ENCODE measurements at regions not wholly inside any gene's neighbourhood (a gene's known extent, or its start where the extent isn't known, plus 50 kb on each side); places are given as distances from the start of the nearest gene placed in this dataset.

DNA sequence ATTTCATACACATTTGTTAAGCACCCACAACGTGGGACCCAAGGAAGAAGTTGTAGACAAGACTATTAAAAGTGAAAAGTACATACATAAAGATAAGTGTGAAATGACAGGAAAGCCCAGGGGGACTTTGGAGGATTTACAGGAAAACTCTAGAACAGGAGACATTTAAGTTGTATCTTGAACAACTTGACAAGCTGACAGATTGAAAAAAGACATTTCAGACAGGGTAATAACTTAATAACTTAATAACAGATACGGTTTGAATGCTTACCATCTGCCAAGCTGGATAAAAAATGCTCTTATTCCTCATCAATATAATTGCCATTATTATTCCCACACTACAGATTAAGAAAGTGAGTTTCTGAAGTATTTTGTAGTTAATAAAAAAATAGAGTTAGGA is 229.7 kb upstream of the SYT10 start:
- no peak for TF ChIP-seq MAZ (IDR thresholded peaks at IDR 0.05; ENCODE audit: borderline replicate concordance, low read depth, low read length)
- no peak for TF ChIP-seq FOXS1 (CRISPR knock-in tag; IDR thresholded peaks at IDR 0.05)
- no peak for TF ChIP-seq MYC (IDR thresholded peaks at IDR 0.05; ENCODE audit: borderline replicate concordance, low read length)
- no peak for TF ChIP-seq CEBPB (IDR thresholded peaks at IDR 0.05)
- TF ChIP-seq, protein P1, sequence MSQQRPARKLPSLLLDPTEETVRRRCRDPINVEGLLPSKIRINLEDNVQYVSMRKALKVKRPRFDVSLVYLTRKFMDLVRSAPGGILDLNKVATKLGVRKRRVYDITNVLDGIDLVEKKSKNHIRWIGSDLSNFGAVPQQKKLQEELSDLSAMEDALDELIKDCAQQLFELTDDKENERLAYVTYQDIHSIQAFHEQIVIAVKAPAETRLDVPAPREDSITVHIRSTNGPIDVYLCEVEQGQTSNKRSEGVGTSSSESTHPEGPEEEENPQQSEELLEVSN (IDR thresholded peaks at IDR 0.05; ENCODE audit: borderline replicate concordance, low read depth): no peak
- TF ChIP-seq, protein P2, sequence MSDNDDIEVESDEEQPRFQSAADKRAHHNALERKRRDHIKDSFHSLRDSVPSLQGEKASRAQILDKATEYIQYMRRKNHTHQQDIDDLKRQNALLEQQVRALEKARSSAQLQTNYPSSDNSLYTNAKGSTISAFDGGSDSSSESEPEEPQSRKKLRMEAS (IDR thresholded peaks at IDR 0.05): no peak
- TF ChIP-seq, protein P3, sequence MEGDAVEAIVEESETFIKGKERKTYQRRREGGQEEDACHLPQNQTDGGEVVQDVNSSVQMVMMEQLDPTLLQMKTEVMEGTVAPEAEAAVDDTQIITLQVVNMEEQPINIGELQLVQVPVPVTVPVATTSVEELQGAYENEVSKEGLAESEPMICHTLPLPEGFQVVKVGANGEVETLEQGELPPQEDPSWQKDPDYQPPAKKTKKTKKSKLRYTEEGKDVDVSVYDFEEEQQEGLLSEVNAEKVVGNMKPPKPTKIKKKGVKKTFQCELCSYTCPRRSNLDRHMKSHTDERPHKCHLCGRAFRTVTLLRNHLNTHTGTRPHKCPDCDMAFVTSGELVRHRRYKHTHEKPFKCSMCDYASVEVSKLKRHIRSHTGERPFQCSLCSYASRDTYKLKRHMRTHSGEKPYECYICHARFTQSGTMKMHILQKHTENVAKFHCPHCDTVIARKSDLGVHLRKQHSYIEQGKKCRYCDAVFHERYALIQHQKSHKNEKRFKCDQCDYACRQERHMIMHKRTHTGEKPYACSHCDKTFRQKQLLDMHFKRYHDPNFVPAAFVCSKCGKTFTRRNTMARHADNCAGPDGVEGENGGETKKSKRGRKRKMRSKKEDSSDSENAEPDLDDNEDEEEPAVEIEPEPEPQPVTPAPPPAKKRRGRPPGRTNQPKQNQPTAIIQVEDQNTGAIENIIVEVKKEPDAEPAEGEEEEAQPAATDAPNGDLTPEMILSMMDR (IDR thresholded peaks at IDR 0.05): no peak
- no peak for TF ChIP-seq POLR2A (IDR thresholded peaks at IDR 0.05; ENCODE audit: low read length)
- TF ChIP-seq, protein P4, sequence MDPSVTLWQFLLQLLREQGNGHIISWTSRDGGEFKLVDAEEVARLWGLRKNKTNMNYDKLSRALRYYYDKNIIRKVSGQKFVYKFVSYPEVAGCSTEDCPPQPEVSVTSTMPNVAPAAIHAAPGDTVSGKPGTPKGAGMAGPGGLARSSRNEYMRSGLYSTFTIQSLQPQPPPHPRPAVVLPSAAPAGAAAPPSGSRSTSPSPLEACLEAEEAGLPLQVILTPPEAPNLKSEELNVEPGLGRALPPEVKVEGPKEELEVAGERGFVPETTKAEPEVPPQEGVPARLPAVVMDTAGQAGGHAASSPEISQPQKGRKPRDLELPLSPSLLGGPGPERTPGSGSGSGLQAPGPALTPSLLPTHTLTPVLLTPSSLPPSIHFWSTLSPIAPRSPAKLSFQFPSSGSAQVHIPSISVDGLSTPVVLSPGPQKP (IDR thresholded peaks at IDR 0.05; ENCODE audit: low read depth, low read length): no peak
- TF ChIP-seq JUNB (IDR thresholded peaks at IDR 0.05): no peak
- no peak for TF ChIP-seq CHD2 (IDR thresholded peaks at IDR 0.05; ENCODE audit: low read length, partially characterized antibody)
- TF ChIP-seq JUN (IDR thresholded peaks at IDR 0.05): no peak
- no peak for TF ChIP-seq EP300 (IDR thresholded peaks at IDR 0.05)
